Activated CD4-positive, alpha-beta T cell treated with anti-CD3 and anti-CD28 coated beads for 1 hour (primary cell): ENCODE measurements at regions not wholly inside any gene's neighbourhood (a gene's known extent, or its start where the extent isn't known, plus 50 kb on each side); places are given as distances from the start of the nearest gene placed in this dataset.
"Not testable (repeated sequence)": the region's sequence is repeated elsewhere in the genome, so short reads cannot be mapped to it uniquely, and the experiment has no call there.

Source experiments
- DNase-seq: peaks from one replicate; pipeline ENCODE4 v3.0.0-alpha.2; 2020

GRCh38 chr10:8312781-8313180 lies 258.3 kb downstream of the GATA3 start:
- DNase-seq = no peak

GRCh38 chr10:8314486-8314885 lies 260.0 kb downstream of the GATA3 start:
- DNase-seq = no peak

GRCh38 chr10:8315619-8316021 lies 261.1 kb downstream of the GATA3 start:
- no peak for DNase-seq

GRCh38 chr10:8316284-8316683 lies 261.8 kb downstream of the GATA3 start:
- DNase-seq = no peak

GRCh38 chr10:8318429-8318828 lies 263.9 kb downstream of the GATA3 start:
- not testable (repeated sequence) for DNase-seq

DNA sequence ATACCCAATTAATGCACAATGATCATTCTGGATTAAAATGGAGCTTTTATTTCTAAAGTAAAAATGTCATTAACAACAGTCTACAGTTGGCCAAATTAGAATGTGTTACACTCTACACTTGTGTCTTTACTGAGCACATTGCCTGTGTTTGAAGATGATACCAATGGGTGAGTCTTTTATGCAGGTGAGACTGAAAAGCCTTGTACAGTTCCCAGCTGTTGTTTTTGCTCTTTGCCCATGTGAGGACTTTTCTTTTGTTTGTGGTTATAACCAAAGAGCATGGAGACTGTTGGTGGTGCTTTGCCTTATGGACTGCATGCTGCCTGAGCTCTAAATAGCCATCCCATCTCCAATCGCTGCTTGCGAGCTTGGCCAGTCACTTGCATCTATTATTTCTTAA lies 264.5 kb downstream of the GATA3 start:
- no peak for DNase-seq

DNA sequence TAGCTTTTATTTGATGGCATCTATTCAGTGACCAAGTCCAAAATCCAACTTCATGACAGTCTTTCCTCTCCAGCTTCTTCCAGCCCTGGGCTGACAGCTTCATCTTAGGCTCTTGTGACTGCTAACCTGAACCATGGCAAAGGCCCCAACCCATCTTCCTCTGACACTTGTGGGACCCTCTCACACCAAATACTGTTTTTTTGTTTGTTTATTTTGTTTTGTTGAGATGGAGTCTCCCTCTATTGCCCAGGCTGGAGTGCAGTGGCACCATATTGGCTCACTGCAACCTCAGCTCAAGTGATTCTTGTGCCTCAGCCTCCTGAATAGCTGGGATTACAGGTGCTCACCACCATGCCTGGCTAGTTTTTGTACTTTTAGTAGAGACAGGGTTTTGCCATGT lies 265.2 kb downstream of the GATA3 start:
- DNase-seq = no peak

DNA sequence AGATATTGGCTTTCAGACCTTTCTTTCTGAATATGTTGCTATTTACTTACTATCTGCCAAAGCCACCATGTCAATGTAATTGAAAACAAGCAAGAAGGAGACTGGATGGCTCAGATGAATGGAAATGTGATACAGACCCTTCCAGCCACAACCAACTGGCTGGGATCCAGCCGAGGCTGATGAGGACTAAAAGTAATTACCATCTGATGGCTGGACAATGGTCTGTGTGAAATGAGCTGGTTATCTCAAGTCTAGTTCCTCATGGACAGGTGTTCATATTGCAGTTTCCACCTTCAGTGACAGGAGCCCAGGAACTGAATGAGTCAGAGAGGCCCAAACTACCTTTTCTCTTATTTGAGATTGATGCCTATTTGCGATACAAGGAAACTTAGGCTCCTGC lies 267.5 kb downstream of the GATA3 start:
- DNase-seq = no peak

DNA sequence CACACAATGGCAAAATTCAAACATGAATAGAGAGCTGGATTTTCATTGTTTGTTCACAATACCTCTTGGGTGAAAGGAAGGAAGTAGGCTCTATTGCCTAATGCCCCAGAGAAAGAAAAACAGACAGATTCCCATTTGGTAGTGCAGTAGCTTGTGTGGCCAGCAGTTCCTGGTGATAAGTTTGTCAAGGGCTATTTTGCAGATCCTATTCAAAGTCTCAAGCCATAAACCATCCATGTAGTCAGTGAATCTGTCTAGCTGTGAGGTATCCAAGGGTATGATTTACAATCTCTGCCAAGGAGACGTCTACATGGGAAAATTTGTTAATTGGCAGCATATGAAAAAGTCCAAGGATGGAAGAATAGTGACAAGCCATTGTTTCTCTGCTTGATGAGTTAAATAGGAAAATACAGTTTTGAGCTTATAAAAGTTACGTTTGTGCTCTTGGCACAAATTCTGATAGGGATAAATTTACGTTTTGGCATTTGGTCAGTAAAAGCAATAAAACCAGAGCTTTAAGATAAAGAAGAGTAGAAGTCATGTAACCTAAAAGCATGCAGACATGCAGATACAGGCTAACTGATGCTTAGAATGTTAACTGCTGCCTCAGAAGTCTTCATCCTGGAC lies 269.1 kb downstream of the GATA3 start:
- no peak for DNase-seq

GRCh38 chr10:8325024-8325980 lies 270.8 kb downstream of the GATA3 start:
- DNase-seq = no peak

- DNase-seq = no peak
These were observed 272.1 kb downstream of the GATA3 start for GRCh38 chr10:8326396-8327139.

DNA sequence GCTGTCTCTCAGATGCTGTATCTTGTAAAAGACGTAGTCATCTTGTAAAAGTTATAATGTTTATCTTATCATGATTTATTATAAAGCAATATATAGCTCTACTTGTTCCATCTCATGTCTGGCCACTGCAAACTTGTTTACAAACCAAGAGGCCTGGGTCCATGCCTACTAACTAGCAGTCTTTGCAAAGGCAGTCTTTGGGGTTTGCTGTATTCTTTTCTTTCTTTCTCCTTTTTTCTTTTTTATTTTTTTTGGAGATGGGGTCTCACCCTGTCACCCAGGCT lies 272.6 kb downstream of the GATA3 start:
- DNase-seq = no peak

DNA sequence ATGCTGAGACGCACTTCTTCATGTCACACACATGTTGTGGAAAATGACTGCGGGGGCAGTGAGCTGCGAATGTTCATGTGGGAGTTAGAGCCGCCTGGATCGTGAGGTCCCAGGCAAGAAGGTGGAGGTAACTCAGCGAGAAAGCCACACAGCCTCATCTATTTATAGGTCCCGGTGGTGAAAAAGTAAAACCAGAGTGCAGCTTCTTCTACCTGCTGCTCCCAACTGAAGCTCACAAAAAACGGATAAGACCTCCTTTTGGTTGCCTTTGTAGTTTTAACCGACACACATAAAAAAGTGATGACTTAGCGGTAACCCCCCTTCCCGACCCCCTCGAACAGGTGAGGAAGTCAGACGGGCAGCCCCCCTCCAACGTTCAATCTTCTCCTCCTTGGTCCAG lies 276.9 kb downstream of the GATA3 start:
- no peak for DNase-seq

DNA sequence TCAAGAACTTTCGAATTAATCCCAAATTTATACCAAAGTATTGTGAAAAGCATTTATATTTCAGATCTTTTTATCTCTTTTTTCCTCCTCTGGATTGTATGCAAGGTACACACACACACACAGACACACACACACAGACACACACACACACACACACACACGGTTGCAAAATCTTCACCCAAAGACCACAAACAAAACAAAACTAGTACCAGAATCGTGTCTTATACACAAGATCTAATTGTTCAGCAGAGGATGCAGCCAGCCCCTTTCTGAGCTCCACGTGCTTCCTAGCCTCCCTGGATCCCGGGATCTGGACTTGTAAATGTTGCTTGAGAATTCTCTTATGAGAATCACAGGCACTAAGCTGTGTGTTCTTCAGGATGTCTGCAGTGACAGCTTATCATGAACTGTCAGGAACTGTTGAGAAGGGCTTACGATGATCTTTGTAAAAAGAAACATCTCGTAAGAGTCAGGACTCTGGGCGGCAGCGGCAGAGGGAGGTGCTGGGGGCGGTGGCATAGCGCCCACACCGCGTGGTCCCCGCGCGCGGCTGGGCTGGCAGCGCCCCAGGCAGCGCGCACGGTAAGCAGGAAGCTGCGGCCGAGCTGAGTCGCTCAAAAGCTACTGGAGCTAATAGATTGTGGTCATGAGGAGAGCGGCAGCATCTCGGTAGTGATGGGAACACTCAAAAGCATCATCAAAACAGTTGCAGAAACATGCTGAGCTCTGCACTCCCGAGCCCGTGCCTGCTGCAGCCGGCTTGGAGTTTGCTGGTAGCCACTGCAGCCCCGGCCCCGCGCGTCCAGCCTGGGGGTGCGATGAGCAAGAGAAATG lies 277.6 kb downstream of the GATA3 start:
- peak; percentile 82 for DNase-seq

- DNase-seq = no peak
These were observed 278.2 kb downstream of the GATA3 start for GRCh38 chr10:8332730-8333111.

- DNase-seq = no peak
These were observed 280.1 kb downstream of the GATA3 start for GRCh38 chr10:8334631-8335030.

DNA sequence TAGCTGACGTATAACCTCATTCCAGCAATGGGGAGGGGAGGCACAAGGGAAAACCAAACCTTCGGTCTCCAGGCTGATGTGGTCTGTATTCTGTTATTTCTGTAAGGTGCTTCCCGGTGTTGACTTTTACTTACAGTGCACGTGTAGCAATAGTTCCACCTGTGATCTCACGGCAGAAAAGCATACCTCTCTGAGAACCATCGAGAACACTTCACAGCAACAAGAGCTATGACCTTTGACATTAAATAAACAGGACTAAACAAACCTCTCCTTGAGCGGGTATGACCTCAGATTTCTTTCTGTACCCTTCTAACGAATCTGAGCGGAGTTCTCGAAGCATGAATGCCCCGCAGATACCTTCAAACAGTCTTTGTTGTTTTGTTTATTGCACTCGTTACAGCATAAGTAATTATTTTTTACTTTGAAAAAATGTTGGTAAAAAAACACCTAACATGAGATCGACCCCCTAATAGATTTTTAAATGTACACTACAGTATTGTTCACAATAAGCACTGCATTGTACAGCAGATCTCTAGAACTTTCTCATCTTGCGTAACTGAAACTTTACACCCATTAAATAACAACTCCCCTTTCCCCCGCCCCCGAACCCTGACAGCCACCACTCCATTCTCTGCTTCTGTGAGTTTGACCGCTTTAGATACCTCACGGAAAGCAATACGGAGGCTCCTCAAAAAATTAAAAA lies 282.3 kb downstream of the GATA3 start:
- DNase-seq = no peak

DNA sequence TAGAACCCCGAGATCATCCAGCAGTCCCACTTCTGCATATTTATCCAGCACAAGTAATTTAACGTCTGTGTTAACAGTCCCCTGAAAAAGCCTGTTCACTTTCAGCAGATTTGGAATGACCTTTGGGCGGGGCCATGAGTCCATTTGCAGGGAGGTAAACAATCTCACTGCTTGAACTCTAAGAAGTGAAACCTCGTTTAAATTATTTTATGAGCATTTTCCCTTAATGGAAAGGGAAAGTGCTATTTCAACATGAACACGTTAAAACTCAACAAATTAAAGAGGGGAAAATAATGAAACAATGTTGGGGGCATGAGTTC lies 282.8 kb downstream of the GATA3 start:
- DNase-seq = no peak

GRCh38 chr10:8338177-8338766 lies 283.8 kb downstream of the GATA3 start:
- DNase-seq = no peak

DNA sequence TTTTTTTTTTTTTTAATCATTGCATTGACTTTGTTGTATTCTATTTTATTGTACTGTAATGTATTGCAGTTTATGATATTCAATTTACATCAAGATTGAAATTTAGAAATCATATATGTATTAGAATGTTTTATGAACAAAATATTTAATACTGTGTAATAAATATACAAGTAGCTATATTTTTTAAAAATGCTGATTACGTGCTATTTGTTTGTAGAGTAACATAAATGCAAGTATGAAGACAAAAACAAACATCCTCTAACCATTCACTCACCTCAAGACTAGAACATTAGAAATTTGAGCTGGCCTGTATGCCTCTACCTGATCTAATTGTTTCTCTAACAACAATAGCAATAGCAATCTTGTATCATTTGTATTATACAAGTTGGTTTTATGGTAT lies 290.3 kb downstream of the GATA3 start:
- DNase-seq = no peak

DNA sequence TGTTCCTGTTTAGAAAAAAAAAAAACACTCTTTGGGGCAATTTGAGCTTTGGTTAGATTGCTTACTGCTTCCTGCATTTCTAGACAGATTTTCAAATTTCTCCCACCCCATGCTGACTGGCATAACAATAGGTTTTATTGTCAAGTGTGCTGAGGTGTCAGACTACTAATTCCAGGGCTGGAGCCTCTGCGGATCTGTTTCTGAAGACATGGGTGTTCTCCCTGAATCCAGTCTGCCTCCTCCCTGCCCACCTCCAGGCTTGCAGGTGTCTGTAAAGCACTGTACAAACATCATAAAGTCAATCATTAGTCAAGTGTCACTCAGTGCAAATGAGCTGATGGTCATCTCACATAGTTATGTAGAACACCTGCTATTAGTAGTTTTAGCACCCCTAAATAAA lies 292.4 kb downstream of the GATA3 start:
- no peak for DNase-seq

- not testable (repeated sequence) for DNase-seq
These were observed 293.1 kb downstream of the GATA3 start for GRCh38 chr10:8347614-8348013.
